Endothelial cell of umbilical vein (primary cell): ENCODE measurements at regions not wholly inside any gene's neighbourhood (a gene's known extent, or its start where the extent isn't known, plus 50 kb on each side); places are given as distances from the start of the nearest gene placed in this dataset.

ENCODE experiments used
- BruUV-seq: library from RNA; stranded (reverse); fragments of 400-500 nt; replicated peaks from 2 replicates; lab custom pipeline; 2021; lab: Mats Ljungman, UMichigan
- CTCF ChIA-PET: fragments of 300-600, 350-600 bp; sonication (Branson Sonifier 250); formaldehyde crosslinking; loops from one replicate; lab custom pipeline; 2021; ENCODE audit warnings: antibody characterized with exemption, inconsistent platforms; lab: Charles Lee
- POLR2A ChIA-PET: fragments of 300-600, 350-600 bp; sonication (Branson Sonifier 250); formaldehyde crosslinking; loops from one replicate; lab custom pipeline; 2021; ENCODE audit warnings: antibody characterized with exemption, inconsistent platforms; lab: Charles Lee
- DNase-seq: peaks from one replicate; pipeline ENCODE4 v3.0.0-alpha.2; 2011; ENCODE audit warnings: low read depth, low spot score
- FAIRE-seq: peaks from 2 replicates; lab custom pipeline; 2011; peaks lifted over from hg19 to GRCh38; lab: Jason Lieb, UNC
- H2AFZ ChIP-seq: 2 replicates; pipeline ENCODE4 v1.6.0; 2012; ENCODE audit warnings: low read depth, low read length, control low read depth, inconsistent platforms
- H3K27ac ChIP-seq: 2 replicates; pipeline ENCODE4 v1.5.1; 2011; ENCODE audit warnings: low read depth, mild to moderate bottlenecking, control low read depth, low read length, moderate library complexity; ENCODE audit not compliant: insufficient read depth
- H3K27me3 ChIP-seq, 2 experiments: 2 replicates each; pipeline versions ENCODE4 v1.6.0 to v1.6.1; 2011; ENCODE audit warnings: low read length in 2 of 2, mixed read lengths in 1 of 2; ENCODE audit not compliant: control insufficient read depth in 2 of 2, insufficient read depth in 2 of 2
- H3K36me3 ChIP-seq, 2 experiments: 2 replicates in 1 of 2; 3 replicates in 1 of 2; pipeline ENCODE4 v1.5.1; 2011; ENCODE audit warnings: low read length in 2 of 2, mild to moderate bottlenecking in 1 of 2, moderate library complexity in 1 of 2; ENCODE audit not compliant: control insufficient read depth in 2 of 2, insufficient read depth in 2 of 2; ENCODE audit errors: extremely low read depth in 1 of 2
- H3K4me1 ChIP-seq: 3 replicates; pipeline ENCODE4 v1.5.1; 2011; ENCODE audit warnings: mild to moderate bottlenecking, low read length; ENCODE audit not compliant: control insufficient read depth, insufficient read depth; ENCODE audit errors: extremely low read depth
- H3K4me2 ChIP-seq: 2 replicates; pipeline ENCODE4 v1.6.1; 2011; ENCODE audit warnings: low read length, control low read depth, mixed read lengths; ENCODE audit not compliant: insufficient read depth
- H3K4me3 ChIP-seq, 3 experiments: fragments of 200-600 bp in 1 of 3; sonication (generic), shearing (Covaris generic) in 1 of 3; replicated peaks in 1 of 3; 2 replicates each; pipeline ENCODE4 v1.5.1; 2011 to 2016; ENCODE audit warnings: control low read depth in 3 of 3, low read length in 3 of 3, mild to moderate bottlenecking in 2 of 3, inconsistent platforms in 1 of 3, low read depth in 1 of 3, moderate library complexity in 1 of 3; ENCODE audit not compliant: insufficient read depth in 1 of 3
- H3K79me2 ChIP-seq: 2 replicates; pipeline ENCODE4 v1.6.0; 2012; ENCODE audit warnings: low read length, inconsistent platforms; ENCODE audit not compliant: control insufficient read depth, insufficient read depth
- H3K9ac ChIP-seq: replicated peaks from 2 replicates; pipeline ENCODE3; 2011; ENCODE audit warnings: low read length, control low read depth; ENCODE audit not compliant: insufficient read depth; ENCODE audit errors: extremely low read depth
- H3K9me1 ChIP-seq: replicated peaks from 3 replicates; pipeline ENCODE4 v1.6.0; 2011; ENCODE audit warnings: mild to moderate bottlenecking, low read length; ENCODE audit not compliant: control insufficient read depth, insufficient read depth; ENCODE audit errors: extremely low read depth
- H3K9me3 ChIP-seq: replicated peaks from 2 replicates; pipeline ENCODE4 v1.5.1; 2012; ENCODE audit warnings: low read length, inconsistent platforms; ENCODE audit not compliant: control insufficient read depth, insufficient read depth
- H4K20me1 ChIP-seq: replicated peaks from 2 replicates; pipeline ENCODE3; 2011; ENCODE audit warnings: mild to moderate bottlenecking, low read length; ENCODE audit not compliant: control insufficient read depth, insufficient read depth; ENCODE audit errors: extremely low read depth
- CTCF ChIP-seq, 2 donors: IDR thresholded peaks; 1 replicate in 1 of 2; 2 replicates in 1 of 2; pipeline ENCODE4 v1.5.1; 2011; ENCODE audit warnings: low read length in 2 of 2, mild to moderate bottlenecking in 2 of 2, moderate library complexity in 2 of 2, control low read depth in 1 of 2, inconsistent platforms in 1 of 2, low read depth in 1 of 2; ENCODE audit not compliant: insufficient read depth in 1 of 2; ENCODE audit errors: extremely low read depth in 1 of 2
- EZH2 ChIP-seq: IDR thresholded peaks from 2 replicates; pipeline ENCODE4 v1.6.1; 2012; ENCODE audit warnings: borderline replicate concordance, low read depth, mild to moderate bottlenecking, moderate library complexity, low read length, inconsistent platforms; ENCODE audit not compliant: severe bottlenecking
- FOS ChIP-seq: IDR thresholded peaks from 2 replicates; pipeline ENCODE4 v1.6.1; 2011; ENCODE audit warnings: mild to moderate bottlenecking, low read length, moderate library complexity, borderline replicate concordance; ENCODE audit not compliant: insufficient read depth
- GATA2 ChIP-seq: IDR thresholded peaks from 2 replicates; pipeline ENCODE4 v1.7.0; 2011; ENCODE audit warnings: low read depth, mild to moderate bottlenecking, moderate library complexity, mixed read lengths, low read length; ENCODE audit not compliant: insufficient read length, insufficient read depth
- JUN ChIP-seq: IDR thresholded peaks from 2 replicates; pipeline ENCODE4 v1.6.1; 2011; ENCODE audit warnings: borderline replicate concordance, low read depth; ENCODE audit not compliant: insufficient read length, insufficient read depth
- MAX ChIP-seq: IDR thresholded peaks from 2 replicates; pipeline ENCODE4 v1.6.1; 2011; ENCODE audit not compliant: insufficient read depth, insufficient read length
- MYC ChIP-seq: IDR thresholded peaks from one replicate; pipeline ENCODE4 v1.6.1; 2011; ENCODE audit warnings: mild to moderate bottlenecking, low read depth, low read length
- POLR2A ChIP-seq: IDR thresholded peaks from 2 replicates; pipeline ENCODE4 v1.6.1; 2012; ENCODE audit warnings: low read depth, mild to moderate bottlenecking, control low read depth, low read length
- POLR2AphosphoS5 ChIP-seq: IDR thresholded peaks from 2 replicates; pipeline ENCODE4 v1.6.1; 2012; ENCODE audit warnings: low read depth, mild to moderate bottlenecking, control low read depth, low read length, moderate library complexity; ENCODE audit not compliant: insufficient read depth
- dilution Hi-C: fragments of 300-500 bp; cut with MboI; formaldehyde crosslinking; loops from one replicate; pipeline ENCODE4 v1.15.0; 2019; ENCODE audit warnings: low sequenced_read_pairs; ENCODE audit not compliant: extremely low pct_ligation_motif_present
- intact Hi-C: fragments of 100-400 bp; cut with micrococcal nuclease; formaldehyde crosslinking; loops from one replicate; pipeline ENCODE4 v1.10.0; 2022

- BruUV-seq: no TSS peak
- TF ChIP-seq FOS (no peak), POLR2A (no peak), MAX (no peak), GATA2 (no peak), MYC (no peak), POLR2AphosphoS5 (no peak), EZH2 (no peak)
- Histone ChIP-seq H3K4me3 (no peak overlapping the region), H3K36me3 (no peaks in the 10 kb centered on the region), H3K27ac (no peak overlapping the region), H3K79me2 (no peaks in the 10 kb centered on the region), H3K4me1 (no peaks in the 10 kb centered on the region), H3K4me2 (no peak overlapping the region), H3K27me3 (no peaks in the 10 kb centered on the region), H3K9ac (no peak overlapping the region), H4K20me1 (no peaks in the 10 kb centered on the region), H3K9me3 (no peaks in the 10 kb centered on the region), H2AFZ (no peak overlapping the region), H3K9me1 (no peaks in the 10 kb centered on the region)
- FAIRE-seq (no peak), DNase-seq (no peak)
- dilution Hi-C loops (no loop called here), intact Hi-C loops (no loop called here)
- ChIA-PET CTCF (no interaction called here), POLR2A (no interaction called here)
These were observed 201.9 kb upstream of the JAG1 start for GRCh38 chr20:10875653-10876052.

GRCh38 chr20:10876558-10876957, 202.8 kb upstream of the JAG1 start:
- CTCF ChIA-PET: interaction anchor here (1.2 kb wide), 1 partner anchor 26 kb away, joined by 4 read pairs; no protein-coding TSS in a partner anchor
- H2AFZ ChIP-seq: no peak overlapping the region
- no peaks in the 10 kb centered on the region for H3K27me3 ChIP-seq
- POLR2A ChIA-PET: no interaction called here
- no peaks in the 10 kb centered on the region for H4K20me1 ChIP-seq
- H3K9ac ChIP-seq: no peak overlapping the region
- no peaks in the 10 kb centered on the region for H3K9me3 ChIP-seq
- FAIRE-seq (no peak), DNase-seq (no peak)
- TF ChIP-seq MAX (no peak), MYC (no peak), POLR2A (no peak), EZH2 (no peak), JUN (no peak), POLR2AphosphoS5 (no peak), CTCF (IDR thresholded peaks at IDR 0.05; ENCODE audit: extremely low read depth in 1 of 2, insufficient read depth in 1 of 2, low read depth in 1 of 2, low read length in 2 of 2) (no peak), FOS (no peak), GATA2 (no peak)
- no peaks in the 10 kb centered on the region for H3K79me2 ChIP-seq
- H3K36me3 ChIP-seq: no peaks in the 10 kb centered on the region
- H3K4me3 ChIP-seq: no peak overlapping the region
- no peak overlapping the region for H3K4me2 ChIP-seq
- intact Hi-C loops: no loop called here
- no TSS peak for BruUV-seq
- H3K27ac ChIP-seq: no peak overlapping the region
- no peaks in the 10 kb centered on the region for H3K9me1 ChIP-seq
- H3K4me1 ChIP-seq: no peaks in the 10 kb centered on the region
- dilution Hi-C loops: no loop called here
